Smooth muscle cell (in vitro differentiated cells): ENCODE measurements at regions not wholly inside any gene's neighbourhood (a gene's known extent, or its start where the extent isn't known, plus 50 kb on each side); places are given as distances from the start of the nearest gene placed in this dataset.
A peak's percentile ranks its signal among the peaks of the same experiment; 100 is the strongest.

Experiments used
- DNase-seq: peaks from one replicate; lab custom pipeline; 2025; ENCODE audit not compliant: unreplicated experiment; lab: John Stamatoyannopoulos, UW
- H2AFZ ChIP-seq: fragments of 200-600 bp; sonication (generic); 2 replicates; pipeline ENCODE4 v1.6.0; 2016; ENCODE audit warnings: antibody characterized with exemption, low read depth, mild to moderate bottlenecking
- H3F3A ChIP-seq: fragments of 200-600 bp; sonication (generic); 2 replicates; pipeline ENCODE4 v1.6.0; 2017; ENCODE audit warnings: antibody characterized with exemption, low read depth
- H3K27ac ChIP-seq: fragments of 200-600 bp; sonication (generic); 2 replicates; pipeline ENCODE4 v1.5.1; 2016; ENCODE audit warnings: low read depth, mild to moderate bottlenecking
- H3K27me3 ChIP-seq: fragments of 200-600 bp; sonication (generic); 2 replicates; pipeline ENCODE4 v1.6.1; 2016; ENCODE audit warnings: low read depth, mild to moderate bottlenecking
- H3K36me3 ChIP-seq: fragments of 200-600 bp; sonication (generic); 2 replicates; pipeline ENCODE4 v1.5.1; 2016; ENCODE audit warnings: low read depth
- H3K4me1 ChIP-seq: fragments of 200-600 bp; sonication (generic); 2 replicates; pipeline ENCODE4 v1.5.1; 2016; ENCODE audit warnings: low read depth
- H3K4me2 ChIP-seq: fragments of 200-600 bp; sonication (generic); 2 replicates; pipeline ENCODE4 v1.6.0; 2016; ENCODE audit warnings: mild to moderate bottlenecking
- H3K4me3 ChIP-seq: fragments of 200-600 bp; sonication (generic); 2 replicates; pipeline ENCODE4 v1.5.1; 2016; ENCODE audit warnings: mild to moderate bottlenecking
- H3K79me2 ChIP-seq: fragments of 200-600 bp; sonication (generic); 2 replicates; pipeline ENCODE4 v1.6.0; 2016; ENCODE audit warnings: low read depth, mild to moderate bottlenecking
- H3K9ac ChIP-seq: fragments of 200-600 bp; sonication (generic); 2 replicates; pipeline ENCODE4 v1.6.0; 2016; ENCODE audit warnings: low read depth
- H3K9me3 ChIP-seq: fragments of 200-600 bp; sonication (generic); replicated peaks from 2 replicates; pipeline ENCODE4 v1.5.1; 2016; ENCODE audit warnings: low read depth
- H4K20me1 ChIP-seq: fragments of 200-600 bp; sonication (generic); 2 replicates; pipeline ENCODE4 v1.6.0; 2016; ENCODE audit warnings: low read depth
- CTCF ChIP-seq: fragments of 200-600 bp; sonication (generic); IDR thresholded peaks from 2 replicates; pipeline ENCODE4 v1.5.1; 2017; ENCODE audit warnings: borderline replicate concordance, mild to moderate bottlenecking, antibody characterized with exemption; ENCODE audit not compliant: insufficient read depth, poor library complexity, severe bottlenecking
- WGBS: methylation state at CpG from one replicate; pipeline ENCODE4 v1.1.7; 2016; ENCODE audit warnings: low lambda C conversion rate; 5-methylcytosine and 5-hydroxymethylcytosine counted together

- Histone ChIP-seq H3K36me3 (no peaks in the 10 kb centered on the region), H3K4me3 (no peak overlapping the region), H3K79me2 (no peaks in the 10 kb centered on the region), H4K20me1 (no peaks in the 10 kb centered on the region), H3K27ac (no peak overlapping the region), H2AFZ (no peak overlapping the region), H3K9ac (no peak overlapping the region), H3K27me3 (no peaks in the 10 kb centered on the region), H3K4me2 (peak overlapping the region; percentile 58), H3F3A (no peaks in the 10 kb centered on the region), H3K9me3 (no peaks in the 10 kb centered on the region), H3K4me1 (no peaks in the 10 kb centered on the region)
- 90% methylated on average over 3 of the region's 3 CpGs for WGBS
- DNase-seq, result no peak
- no peak for TF ChIP-seq CTCF
Observed at GRCh38 chr20:41989039-41989679, 371.0 kb upstream of the CHD6 start.

GRCh38 chr20:41984031-41984430 is 365.9 kb upstream of the CHD6 start:
- no peak overlapping the region for H3K4me2 ChIP-seq
- WGBS, result 78% methylated on average over 2 of the region's 2 CpGs
- H3K4me3 ChIP-seq, result no peak overlapping the region
- no peaks in the 10 kb centered on the region for H3K36me3 ChIP-seq
- TF ChIP-seq CTCF, result no peak
- DNase-seq, result no peak
- H3F3A ChIP-seq, result no peaks in the 10 kb centered on the region
- H3K9ac ChIP-seq, result no peak overlapping the region
- H3K27ac ChIP-seq, result no peak overlapping the region
- no peaks in the 10 kb centered on the region for H3K79me2 ChIP-seq
- H3K9me3 ChIP-seq, result no peaks in the 10 kb centered on the region
- H3K4me1 ChIP-seq, result no peaks in the 10 kb centered on the region
- H2AFZ ChIP-seq, result no peak overlapping the region
- no peaks in the 10 kb centered on the region for H3K27me3 ChIP-seq
- no peaks in the 10 kb centered on the region for H4K20me1 ChIP-seq

DNA sequence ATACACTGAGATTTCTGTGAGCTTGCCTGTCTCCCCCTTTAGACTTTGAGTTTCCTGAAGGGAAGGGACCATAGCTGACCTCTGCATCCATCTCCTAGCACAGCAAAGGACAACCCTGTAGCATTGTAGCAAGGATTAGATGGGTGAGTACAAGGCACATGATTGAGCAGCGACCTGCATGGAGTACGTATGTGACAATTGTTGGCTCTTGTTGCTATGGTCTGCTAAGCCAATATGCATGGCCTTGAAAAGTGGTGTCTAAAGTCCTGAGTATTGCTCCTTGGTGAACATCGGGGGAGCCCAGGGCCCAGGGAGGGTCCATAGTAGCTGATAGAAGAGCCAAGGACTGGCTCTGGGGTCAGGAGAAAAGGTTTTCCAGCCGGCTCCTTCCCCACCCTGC is 365.0 kb upstream of the CHD6 start:
- DNase-seq, result no peak
- Histone ChIP-seq H3K4me3 (no peak overlapping the region), H3K9me3 (no peaks in the 10 kb centered on the region), H3K9ac (no peak overlapping the region), H3K4me1 (no peaks in the 10 kb centered on the region), H3F3A (no peaks in the 10 kb centered on the region), H3K27ac (no peak overlapping the region), H4K20me1 (no peaks in the 10 kb centered on the region), H3K4me2 (no peak overlapping the region), H3K27me3 (no peaks in the 10 kb centered on the region), H3K79me2 (no peaks in the 10 kb centered on the region), H3K36me3 (no peaks in the 10 kb centered on the region), H2AFZ (no peak overlapping the region)
- TF ChIP-seq CTCF, result no peak
- 79% methylated on average over 4 of the region's 4 CpGs for WGBS

DNA sequence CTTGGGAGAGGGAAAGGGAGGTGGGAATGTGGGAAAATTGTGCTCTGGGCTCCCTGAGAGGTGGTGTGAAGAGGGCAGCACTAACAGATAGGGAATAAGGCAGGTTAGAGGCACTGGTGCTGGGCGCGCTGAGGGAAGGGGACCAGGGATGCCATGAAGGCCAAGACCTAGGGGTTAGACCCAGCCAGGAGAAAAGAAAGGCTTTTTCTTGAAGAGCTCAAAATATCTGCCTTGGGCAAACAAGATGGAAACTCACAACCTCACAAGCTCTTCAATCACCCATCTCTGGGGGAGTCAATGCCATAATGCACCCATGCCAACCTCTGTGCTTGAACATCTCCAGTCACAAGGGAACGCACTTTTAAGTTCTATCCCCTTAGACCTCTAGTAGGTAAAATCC is 363.6 kb upstream of the CHD6 start:
- Histone ChIP-seq H3K9ac (no peak overlapping the region), H3K9me3 (no peaks in the 10 kb centered on the region), H2AFZ (no peak overlapping the region), H3K4me3 (no peak overlapping the region), H3K79me2 (no peaks in the 10 kb centered on the region), H3K36me3 (no peaks in the 10 kb centered on the region), H3K4me2 (no peak overlapping the region), H3K27ac (no peak overlapping the region), H3K27me3 (no peaks in the 10 kb centered on the region), H4K20me1 (no peaks in the 10 kb centered on the region), H3F3A (no peaks in the 10 kb centered on the region), H3K4me1 (no peaks in the 10 kb centered on the region)
- TF ChIP-seq CTCF, result no peak
- WGBS, result 99% methylated on average over 3 of the region's 3 CpGs
- DNase-seq, result no peak
